Esophagus muscularis mucosa (tissue), 3 donors: ENCODE measurements at regions not wholly inside any gene's neighbourhood (a gene's known extent, or its start where the extent isn't known, plus 50 kb on each side); places are given as distances from the start of the nearest gene placed in this dataset.

Experiments
- POLR2AphosphoS5 ChIP-seq, 2 donors: sonication (generic); formaldehyde crosslinking; IDR thresholded peaks; one replicate each; pipeline ENCODE4 v1.6.1; 2017; ENCODE audit warnings: antibody characterized with exemption in 2 of 2
- TF ChIP-seq, protein P1 (sequence below), 3 experiments: fragments of 200-600 bp in 2 of 3; fragments of 450-650 bp in 1 of 3; sonication (generic) in 2 of 3; IDR thresholded peaks; one replicate each; pipeline ENCODE4 v1.5.1; 2017 to 2019; ENCODE audit warnings: antibody characterized with exemption in 3 of 3, mild to moderate bottlenecking in 2 of 3, moderate library complexity in 1 of 3

GRCh38 chr10:18773180-18773579 is 113.9 kb downstream of the ARL5B start:
- TF ChIP-seq, protein P1, sequence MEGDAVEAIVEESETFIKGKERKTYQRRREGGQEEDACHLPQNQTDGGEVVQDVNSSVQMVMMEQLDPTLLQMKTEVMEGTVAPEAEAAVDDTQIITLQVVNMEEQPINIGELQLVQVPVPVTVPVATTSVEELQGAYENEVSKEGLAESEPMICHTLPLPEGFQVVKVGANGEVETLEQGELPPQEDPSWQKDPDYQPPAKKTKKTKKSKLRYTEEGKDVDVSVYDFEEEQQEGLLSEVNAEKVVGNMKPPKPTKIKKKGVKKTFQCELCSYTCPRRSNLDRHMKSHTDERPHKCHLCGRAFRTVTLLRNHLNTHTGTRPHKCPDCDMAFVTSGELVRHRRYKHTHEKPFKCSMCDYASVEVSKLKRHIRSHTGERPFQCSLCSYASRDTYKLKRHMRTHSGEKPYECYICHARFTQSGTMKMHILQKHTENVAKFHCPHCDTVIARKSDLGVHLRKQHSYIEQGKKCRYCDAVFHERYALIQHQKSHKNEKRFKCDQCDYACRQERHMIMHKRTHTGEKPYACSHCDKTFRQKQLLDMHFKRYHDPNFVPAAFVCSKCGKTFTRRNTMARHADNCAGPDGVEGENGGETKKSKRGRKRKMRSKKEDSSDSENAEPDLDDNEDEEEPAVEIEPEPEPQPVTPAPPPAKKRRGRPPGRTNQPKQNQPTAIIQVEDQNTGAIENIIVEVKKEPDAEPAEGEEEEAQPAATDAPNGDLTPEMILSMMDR (IDR thresholded peaks at IDR 0.05): no peak
- no peak for TF ChIP-seq POLR2AphosphoS5 (IDR thresholded peaks at IDR 0.05)
